Fibroblast of mammary gland (primary cell): ENCODE measurements at regions not wholly inside any gene's neighbourhood (a gene's known extent, or its start where the extent isn't known, plus 50 kb on each side); places are given as distances from the start of the nearest gene placed in this dataset.

ENCODE experiments used
- DNase-seq: peaks from one replicate; pipeline ENCODE4 v3.0.0-alpha.2; 2010; ENCODE audit warnings: low read depth
- H3K4me3 ChIP-seq: 2 replicates; pipeline ENCODE4 v1.5.1; 2011; ENCODE audit warnings: low read depth, mild to moderate bottlenecking, low read length, moderate library complexity; ENCODE audit not compliant: control insufficient read depth
- CTCF ChIP-seq: conservative IDR thresholded peaks from 2 replicates; pipeline ENCODE4 v1.5.1; 2011; ENCODE audit warnings: low read depth, low read length, inconsistent platforms; ENCODE audit not compliant: control insufficient read depth, insufficient read depth

DNA sequence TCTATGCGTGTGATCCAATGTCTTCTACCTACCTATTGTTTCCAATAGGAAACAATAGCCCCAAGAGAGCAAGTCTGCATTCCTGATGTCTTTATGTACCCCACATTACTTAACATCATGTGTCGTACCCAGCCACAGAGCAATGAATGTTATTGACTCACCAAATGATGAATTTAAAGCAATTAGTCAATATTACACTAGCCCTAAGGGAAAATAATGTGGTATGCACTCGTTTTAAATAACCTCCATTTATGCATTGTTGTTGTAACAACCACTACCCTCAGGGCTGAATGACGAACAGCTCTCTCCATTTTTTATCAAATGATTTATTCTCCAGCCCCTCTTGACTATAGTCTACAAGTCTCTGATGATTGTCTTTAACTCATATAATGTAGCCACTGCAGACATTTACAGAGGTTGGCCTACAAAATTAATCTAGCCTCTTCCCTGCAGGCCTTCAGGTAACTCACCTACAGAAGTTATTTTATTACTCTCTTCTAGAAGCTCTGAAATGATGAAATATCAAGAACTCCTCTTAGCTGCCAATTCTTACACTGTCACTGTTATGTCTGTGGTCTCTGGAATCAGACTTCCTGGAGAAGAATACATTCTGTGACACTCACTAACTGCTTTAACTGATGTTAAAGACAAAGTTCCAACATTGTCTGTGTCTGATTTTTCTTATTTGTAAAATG, 601.7 kb upstream of the GRIA3 start:
- no peak overlapping the region for H3K4me3 ChIP-seq
- peak; percentile 44 for DNase-seq
- no peak for TF ChIP-seq CTCF

DNA sequence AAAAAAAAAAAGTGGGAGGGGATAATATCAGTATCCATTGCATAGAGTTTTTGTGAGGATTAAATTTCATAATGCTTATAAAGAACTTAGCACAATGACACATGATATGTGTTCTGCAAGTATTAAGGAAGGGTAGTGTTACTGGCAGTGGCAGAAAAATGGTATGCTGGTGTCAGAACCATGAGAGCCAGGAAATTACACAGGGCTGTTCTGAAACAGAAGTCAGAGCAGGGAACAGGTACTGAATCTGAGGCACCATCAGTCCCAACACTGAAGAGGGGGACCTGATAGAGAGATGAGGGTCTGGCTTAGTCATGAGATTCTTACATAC, 601.1 kb upstream of the GRIA3 start:
- no peak for DNase-seq
- H3K4me3 ChIP-seq: no peak overlapping the region
- TF ChIP-seq CTCF: no peak

- DNase-seq: no peak
- no peak for TF ChIP-seq CTCF
- no peak overlapping the region for H3K4me3 ChIP-seq
Measured at GRCh38 chrX:122583551-122583950, 600.5 kb upstream of the GRIA3 start.

- TF ChIP-seq CTCF: no peak
- no peak for DNase-seq
- no peak overlapping the region for H3K4me3 ChIP-seq
Measured at GRCh38 chrX:122584981-122585380, 599.1 kb upstream of the GRIA3 start.

DNA sequence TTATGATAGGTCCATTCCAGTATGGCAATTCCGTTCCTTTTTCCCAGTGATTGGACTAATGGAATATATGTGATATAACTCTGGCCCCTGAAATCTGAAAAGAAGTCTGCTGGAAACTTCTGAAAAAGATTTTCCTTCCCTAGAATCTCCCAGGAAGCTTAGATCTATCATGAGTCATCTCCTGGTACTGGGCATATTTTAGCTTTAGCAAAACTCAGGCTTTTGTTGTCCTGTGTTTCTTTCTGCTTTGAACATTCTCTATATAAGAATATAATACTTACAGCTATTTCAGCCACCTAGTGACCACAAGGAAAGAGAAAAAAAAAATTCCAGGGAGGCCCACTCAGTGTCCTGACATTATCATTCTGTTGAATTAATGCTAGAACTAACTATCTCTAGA, 597.2 kb upstream of the GRIA3 start:
- H3K4me3 ChIP-seq: no peak overlapping the region
- TF ChIP-seq CTCF: no peak
- peak; percentile 22 for DNase-seq

DNA sequence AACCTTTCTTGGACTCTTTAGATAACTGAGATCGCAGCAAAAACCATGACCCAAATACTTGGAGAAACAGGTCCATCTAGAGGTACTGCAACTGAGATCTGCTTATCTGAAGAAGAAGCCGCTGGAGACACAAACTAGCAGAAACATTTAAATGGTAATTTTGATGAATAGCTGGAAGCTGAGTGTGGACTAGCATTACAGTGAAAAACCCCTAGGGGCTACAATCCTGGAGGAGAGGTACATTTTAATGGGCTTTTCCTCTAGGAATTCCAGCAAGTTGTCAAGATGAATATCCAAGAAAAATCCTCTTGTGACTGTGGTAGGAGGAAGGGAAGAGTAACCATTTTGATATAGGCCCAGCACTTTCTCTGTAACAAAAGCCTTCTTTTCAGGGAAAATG, 592.5 kb upstream of the GRIA3 start:
- no peak for TF ChIP-seq CTCF
- DNase-seq: no peak
- H3K4me3 ChIP-seq: no peak overlapping the region

DNA sequence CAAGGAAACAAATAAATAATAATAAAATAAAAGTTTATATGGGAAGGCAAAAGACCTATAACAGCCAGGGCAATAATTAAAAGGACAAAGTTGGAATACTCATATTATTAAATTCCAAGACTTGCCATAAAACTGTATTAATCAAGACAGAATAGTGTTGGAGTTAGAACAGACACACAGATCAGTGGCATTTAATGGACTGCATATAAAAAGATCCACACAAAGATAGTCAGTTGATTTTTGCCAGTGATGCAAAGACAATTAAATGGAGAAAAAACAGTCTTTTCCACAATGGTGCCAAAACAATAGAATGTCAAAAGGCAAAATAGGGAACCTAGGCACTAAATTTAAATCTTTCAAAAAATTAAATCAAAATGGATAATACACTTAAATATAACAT, 587.1 kb upstream of the GRIA3 start:
- TF ChIP-seq CTCF: no peak
- no peak overlapping the region for H3K4me3 ChIP-seq
- DNase-seq: no peak
